Activated CD8-positive, alpha-beta memory T cell treated with anti-CD3 and anti-CD28 coated beads, Interleukin-2, amount 50 U/mL, for 4 hours (primary cell): ENCODE measurements at regions not wholly inside any gene's neighbourhood (a gene's known extent, or its start where the extent isn't known, plus 50 kb on each side); places are given as distances from the start of the nearest gene placed in this dataset.

Experiments
- DNase-seq: peaks from one replicate; pipeline ENCODE4 v3.0.0-alpha.2; 2020

DNA sequence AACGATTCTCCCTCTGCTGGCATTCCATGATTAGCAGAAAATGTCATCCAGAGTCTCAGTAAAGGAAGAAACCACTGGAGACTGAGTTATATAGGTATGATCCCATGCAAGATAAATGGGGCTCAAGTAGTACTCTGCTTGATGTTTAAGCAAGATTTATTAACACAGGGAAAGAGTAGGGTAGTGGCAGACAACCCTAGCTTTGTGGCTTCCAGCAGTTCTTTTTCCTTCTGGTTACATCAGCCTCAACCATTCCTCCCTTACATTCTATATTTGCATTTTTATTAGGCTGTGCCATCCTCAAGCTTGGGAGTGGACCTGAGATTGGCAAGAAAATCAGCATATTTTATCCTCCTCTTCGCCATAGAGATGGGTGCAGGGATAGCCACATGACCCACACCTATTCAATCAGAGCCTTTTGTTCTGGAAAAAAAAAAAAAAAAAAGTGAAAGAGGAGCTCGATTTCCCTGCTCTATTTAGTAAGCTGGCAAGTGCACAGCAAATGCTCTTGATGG lies 402.1 kb downstream of the ZNF536 start:
- no peak for DNase-seq

DNA sequence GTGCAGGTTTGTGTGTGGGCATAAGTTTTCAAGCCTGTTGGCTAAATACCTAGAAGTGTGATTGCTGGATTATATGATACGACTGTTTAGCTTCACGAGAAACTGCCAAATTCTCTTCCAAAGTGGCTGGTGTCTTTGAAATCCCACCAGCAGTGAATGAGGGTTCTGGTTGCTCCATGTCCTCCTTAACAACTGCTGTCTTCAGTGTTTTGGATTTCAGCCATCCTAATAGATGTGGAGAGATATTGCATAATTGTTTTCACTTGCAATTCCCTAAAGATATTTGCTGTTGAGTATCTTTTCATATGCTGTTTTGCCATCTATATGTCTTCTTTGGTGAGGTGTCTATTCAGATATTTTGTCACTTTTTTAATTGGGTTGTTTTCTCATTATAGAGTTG lies 390.5 kb downstream of the ZNF536 start:
- no peak for DNase-seq

DNA sequence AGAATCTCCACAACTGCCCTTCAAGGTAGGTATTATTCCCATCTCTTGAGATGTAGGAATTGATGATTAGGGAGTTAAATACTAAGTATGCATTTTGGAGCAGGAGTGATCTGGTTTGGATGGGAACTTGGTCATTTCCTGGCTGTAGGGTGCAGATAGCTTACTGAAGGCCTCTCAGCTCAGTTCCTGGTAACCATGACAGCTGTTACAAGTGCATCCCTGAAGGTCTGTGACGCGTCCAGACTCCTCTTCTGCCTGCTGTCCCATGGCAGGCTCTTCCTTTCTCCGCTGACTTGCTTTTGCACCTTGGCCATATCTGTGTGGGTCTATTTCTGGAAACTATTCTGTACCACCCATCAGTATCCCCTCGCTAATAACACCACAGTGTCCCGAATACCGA lies 387.8 kb downstream of the ZNF536 start:
- DNase-seq = no peak

DNA sequence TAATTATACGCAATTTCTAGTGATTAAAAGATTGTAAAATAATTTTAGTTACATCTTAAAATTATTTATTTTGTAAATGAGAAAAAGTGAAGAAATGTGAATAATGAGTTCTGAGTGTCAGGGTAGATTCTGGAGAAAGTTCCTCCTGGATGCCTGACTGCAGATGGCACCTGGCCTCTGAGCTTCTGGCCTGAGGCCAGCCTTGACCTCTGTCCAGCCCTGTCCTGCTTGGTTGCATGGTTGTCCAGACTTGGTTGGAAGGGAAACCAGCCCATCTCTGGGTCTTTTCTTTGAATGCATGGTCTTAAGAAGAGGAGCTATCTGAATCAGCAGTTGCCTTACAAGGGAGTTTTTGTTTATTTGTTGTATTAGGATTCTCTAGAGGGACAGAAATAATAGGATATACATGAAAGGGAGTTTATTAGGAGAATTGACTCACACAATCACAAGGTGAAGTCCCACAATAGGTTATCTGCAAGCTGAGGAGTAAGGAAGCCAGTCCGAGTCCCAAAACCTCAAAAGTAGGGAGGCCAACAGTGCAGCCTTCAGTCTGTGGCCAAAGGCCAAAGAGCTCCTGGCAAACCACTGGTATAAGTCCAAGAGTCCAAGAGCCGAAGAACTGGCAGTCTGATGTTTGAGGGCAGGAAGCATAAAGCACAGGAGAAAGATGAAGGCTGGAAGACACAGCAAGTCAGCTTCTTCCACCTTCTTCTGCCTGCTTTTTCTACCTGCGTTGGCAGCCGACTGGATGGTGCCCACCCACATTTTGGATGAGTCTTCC lies 385.8 kb downstream of the ZNF536 start:
- no peak for DNase-seq

DNA sequence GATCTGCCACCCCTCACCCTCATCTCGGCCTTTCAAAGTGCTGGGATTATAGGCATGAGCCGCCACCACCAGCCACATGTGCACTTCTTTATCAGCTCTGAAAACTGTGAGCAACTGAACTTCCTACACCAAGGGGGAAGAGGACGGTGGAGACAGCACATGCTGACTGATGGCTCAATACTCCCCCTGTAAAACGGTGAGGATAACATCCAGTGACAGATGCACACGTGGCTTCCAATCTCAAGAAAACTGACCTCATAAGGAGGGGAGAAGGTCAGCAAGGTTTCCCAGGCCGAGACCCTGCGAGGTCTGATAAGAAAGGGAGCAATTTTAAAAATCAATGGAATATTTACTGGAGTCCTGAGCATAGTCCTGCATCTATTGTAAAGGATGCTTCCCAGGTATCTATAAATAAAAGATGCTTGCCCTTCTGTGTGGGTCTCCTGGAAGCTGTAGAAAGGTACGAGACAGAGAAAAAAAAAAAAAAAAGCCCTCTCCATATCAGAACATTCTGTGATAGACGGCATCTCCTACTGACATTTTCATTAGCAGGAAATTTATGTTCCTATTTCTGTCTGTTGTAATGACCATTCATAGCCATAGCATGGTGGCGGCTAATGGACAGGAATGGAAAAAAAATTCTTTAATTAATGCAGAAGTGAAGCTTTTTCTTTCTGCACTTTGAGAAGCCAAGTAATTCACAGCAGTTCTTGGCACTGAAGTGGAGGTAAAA lies 385.1 kb downstream of the ZNF536 start:
- DNase-seq = no peak

DNA sequence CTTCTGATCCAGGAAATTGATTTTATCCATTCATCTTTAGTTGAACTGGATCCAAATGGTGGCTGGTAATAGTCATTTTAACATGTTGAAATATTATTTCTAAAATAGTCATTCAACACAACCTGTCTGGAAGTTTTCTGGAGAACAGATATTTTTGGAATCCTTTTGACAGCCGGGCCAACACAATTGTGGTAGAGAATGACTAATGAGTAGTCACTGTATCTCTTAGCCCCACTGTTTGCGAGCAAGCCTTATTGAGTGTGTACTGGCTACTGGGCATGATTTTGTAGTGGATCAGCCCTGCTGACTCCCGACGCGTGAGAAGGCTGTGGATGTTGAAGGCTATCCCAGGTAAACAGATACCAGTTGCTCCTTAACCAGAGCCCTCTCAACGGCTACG lies 383.4 kb downstream of the ZNF536 start:
- no peak for DNase-seq

DNA sequence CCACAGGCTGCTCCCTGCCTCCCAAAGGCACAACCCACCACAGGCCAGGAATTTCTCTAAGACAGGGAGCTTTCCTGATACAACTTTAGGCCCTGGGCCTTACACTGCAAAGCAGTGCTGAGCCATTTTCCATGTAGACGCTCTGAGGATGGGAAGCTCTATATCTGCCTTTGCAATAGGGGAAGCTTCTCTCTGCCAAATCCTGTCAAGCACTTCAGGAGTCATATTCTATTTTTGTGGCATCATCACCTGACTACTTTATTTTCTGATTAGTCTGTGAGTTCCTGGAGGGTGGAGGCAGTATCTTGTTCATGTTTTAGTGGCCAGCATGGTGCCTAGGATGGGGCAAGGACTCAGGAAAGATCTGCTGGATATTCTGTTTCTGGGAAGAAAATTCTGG lies 382.0 kb downstream of the ZNF536 start:
- DNase-seq = no peak

DNA sequence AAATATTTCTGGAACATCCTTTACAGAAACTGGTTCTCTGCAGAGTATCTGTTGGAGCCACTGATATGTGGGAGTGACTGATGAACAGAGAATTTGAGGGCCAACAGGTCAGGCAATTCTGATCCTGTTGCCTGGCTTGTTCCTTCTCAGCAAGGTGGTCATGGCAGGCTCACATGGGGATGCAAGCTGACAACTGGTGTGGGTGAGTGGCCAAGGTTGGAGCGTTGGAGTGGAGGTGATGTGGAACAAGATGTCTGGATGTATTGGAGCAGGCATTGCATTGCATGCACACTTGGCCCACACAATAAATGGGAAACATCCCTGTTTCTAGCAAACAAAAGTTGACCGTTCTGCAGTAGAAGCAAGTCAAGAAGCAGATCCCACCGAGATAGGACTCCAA lies 380.7 kb downstream of the ZNF536 start:
- DNase-seq = no peak

DNA sequence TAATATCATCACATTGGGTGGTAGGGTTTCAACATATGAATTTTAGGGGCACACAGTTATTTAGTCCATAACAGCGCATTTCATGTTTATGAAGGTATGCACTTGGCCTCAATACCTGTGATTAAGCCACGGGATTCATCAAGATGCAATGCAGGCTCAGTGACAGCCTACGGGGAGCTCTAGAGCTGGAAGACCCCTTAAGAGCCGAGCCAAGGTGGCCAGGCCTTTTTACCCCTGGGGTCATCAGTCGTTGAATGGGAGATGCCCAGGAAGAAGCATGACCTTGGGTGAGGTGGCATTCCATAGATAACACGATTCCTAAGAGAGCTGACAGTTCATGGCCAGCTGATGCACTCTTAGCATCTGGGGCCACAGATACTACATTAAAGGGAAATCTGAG lies 380.0 kb downstream of the ZNF536 start:
- DNase-seq = no peak

DNA sequence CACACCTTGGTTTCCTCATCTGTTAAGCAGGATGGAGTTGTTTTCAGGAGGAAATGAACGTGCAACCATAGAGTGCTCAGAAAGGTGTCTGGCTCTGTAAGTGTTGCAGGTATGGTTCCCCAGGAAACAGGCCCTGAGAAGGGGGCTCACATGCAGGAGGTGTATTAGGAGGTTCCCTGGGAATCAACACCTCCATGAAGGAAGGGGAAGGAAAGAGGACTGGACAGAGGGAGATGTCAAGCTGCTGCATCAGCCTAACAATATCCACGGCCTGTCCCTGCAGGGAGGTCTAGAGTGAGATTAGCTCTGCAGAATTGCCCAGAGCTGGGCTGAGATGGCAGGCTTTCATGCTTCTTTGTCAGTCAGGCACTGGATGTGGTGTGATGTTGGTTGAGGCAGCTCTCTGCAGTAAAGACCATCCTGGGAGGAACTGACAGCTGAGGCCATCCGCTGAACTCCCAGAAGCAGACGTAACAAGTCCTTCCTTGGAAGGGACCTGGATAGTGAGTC lies 373.3 kb downstream of the ZNF536 start:
- no peak for DNase-seq

DNA sequence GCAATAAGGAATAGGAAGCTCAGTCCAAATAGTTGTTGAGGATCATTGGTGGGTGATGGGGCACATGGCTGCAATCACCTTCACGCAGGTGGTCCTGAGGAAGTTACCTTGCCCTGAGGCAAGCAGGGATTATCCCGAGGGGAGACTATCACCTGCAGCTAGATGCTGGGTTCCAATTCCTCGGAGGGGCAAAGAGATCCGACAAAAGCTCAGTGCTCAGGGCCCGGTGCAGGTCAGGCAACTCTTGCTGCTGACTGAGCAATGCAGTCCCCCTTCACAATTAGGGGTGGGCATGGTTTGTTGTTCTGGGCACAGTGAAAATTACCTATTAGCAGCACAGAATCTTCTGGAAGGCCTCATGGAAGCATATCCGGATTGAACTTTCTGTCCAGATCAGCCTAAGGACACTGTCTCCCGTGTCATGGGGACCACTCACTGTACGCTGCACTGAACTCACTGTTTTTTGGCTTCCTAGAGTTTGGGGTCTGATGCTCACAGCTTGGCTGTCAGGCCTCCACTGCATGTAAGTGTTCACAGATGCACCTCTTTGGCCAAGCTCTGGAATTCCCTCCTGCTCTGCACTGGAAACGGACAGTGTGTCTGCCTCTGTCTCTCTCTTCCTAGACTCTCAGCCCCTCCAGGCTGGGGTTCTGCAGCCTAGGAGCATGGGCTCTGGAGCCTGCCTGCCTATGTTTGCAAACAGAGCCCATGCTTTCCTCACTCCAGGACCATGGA lies 372.7 kb downstream of the ZNF536 start:
- no peak for DNase-seq

DNA sequence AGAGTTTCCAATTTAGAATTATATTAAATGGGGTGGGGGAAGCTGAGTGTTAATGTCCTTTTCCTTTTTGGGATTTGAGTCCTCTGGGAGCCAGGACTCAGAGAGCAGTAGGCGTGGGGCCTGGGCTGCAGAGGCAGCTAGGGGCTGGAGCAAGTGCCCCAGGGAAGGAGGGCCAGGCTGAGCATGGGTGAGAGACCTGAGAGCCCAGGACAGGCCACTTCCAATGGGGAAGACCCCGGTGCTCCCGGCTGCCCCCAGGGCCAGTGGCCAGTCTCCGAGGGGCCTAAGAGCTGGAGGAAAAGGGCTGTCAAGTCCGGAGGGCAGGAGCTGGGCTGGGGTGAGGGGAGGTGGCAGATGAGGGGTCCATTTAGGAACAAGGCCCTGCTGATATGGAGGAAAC lies 371.5 kb downstream of the ZNF536 start:
- no peak for DNase-seq

DNA sequence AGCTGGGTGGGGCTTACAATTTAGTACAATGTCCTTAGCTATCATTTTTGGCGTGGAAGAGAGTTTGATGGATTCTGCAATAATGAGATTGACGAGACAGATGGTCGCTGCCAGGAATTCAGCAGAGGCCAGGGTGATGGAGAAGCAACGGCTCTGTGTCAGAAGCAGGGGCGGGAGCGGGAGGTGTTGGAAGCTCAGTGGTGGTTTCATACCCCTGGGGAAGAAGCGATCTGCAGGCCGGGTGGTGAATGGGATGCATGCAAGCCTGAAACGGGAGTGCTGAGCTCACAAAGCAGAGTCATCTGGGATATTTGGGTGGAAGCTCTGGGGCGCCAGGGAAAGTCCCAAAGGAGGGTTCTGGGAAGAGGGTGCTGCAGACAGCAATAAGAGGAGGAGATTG lies 370.8 kb downstream of the ZNF536 start:
- DNase-seq = no peak

DNA sequence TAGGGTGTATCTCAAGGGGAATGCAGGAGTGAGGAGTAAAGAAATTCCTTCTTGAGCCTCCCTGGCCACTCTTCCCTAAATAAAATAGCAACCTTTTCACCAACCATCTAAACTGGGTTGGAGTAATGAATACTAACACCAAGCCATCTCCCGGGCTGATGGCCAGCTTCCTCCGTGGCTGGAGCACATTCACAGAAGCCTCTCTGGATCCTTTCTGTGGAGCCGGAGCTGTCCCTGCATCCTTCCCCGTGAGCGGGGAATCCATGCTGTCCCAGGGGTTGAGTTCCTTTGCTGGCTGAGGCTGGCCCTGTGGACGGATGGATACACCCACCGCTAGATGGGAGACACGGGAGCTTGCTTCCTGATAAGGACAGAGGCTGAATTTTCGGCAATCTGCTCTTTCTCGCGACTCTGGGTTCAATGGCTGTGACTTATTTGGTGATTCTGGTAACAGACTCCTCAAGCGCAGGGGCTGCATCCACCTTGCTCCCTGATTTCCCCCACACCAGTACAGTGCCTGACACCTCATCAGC lies 370.3 kb downstream of the ZNF536 start:
- DNase-seq = no peak

DNA sequence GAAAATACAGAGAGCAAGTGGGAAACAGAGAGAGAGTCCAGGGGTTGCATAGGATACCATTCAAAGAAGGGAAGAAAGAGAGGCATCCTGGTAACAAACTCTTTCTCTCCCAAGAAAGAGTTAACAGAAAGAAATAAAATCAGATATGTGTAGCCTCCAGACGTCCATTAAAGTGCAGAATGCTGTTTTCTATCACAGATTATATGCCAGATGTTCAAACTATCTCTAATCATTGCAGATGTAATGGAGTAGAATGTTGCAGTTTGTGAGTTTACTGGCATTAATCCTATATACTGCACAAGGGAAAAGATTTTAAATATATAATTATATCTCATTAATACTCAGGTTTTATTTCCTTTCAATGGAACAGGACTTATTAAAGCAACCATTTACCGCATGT lies 369.4 kb downstream of the ZNF536 start:
- no peak for DNase-seq

DNA sequence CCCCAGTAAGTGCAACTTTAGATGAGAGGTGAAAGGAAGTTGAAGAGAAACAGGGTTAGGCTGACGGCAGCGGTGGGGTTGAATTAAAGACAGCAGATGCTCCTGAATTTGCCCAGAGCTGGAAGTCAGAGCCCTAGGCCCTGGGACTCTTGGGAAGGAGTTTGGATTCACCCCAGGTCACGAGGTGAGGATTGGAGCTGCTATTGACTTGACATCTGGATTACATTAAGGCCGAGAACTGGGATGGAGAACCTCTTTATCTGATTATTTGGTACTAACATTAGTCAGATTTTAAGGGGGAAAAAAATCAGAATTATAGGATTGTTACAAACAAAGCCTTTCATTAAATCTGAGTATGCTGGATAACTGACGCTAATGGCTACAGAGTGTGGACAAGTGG lies 367.2 kb downstream of the ZNF536 start:
- DNase-seq = no peak

DNA sequence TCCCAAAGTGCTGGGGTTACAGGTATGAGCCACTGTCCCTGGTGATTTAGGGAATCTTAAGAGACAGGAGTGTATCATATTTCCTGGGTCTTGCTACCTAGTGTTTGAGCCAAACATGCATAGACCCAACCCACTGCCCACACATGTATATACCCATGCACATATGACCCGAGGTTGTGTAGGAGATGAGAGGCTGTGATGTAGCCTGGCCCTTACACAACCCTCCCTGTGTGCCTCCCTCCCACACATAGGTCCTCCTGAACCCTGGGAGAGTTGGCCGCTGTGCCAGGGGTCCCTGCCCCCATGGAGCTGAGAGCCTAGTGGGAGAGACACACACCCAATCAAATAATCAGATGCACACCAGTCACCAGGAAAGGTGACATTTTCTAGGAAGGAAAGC lies 365.9 kb downstream of the ZNF536 start:
- DNase-seq = no peak

DNA sequence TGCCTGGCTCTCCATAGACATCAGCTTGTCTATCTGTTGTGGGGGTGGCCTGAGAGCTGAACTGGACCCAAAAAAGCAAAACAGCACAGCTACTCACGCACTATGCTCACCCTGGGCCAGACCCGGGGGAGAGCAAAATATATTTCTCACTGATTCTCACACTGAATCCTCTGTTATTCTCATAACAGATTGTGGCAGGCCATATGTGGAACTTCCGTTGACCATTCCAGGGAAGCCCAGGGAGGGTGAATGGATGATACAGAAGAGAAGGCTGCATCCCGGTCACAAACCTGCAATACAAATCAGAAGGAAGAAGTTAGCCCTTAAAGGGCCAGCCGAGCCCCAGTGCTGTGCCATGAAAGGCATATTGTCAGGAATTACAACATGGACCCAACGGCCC lies 362.5 kb downstream of the ZNF536 start:
- no peak for DNase-seq

DNA sequence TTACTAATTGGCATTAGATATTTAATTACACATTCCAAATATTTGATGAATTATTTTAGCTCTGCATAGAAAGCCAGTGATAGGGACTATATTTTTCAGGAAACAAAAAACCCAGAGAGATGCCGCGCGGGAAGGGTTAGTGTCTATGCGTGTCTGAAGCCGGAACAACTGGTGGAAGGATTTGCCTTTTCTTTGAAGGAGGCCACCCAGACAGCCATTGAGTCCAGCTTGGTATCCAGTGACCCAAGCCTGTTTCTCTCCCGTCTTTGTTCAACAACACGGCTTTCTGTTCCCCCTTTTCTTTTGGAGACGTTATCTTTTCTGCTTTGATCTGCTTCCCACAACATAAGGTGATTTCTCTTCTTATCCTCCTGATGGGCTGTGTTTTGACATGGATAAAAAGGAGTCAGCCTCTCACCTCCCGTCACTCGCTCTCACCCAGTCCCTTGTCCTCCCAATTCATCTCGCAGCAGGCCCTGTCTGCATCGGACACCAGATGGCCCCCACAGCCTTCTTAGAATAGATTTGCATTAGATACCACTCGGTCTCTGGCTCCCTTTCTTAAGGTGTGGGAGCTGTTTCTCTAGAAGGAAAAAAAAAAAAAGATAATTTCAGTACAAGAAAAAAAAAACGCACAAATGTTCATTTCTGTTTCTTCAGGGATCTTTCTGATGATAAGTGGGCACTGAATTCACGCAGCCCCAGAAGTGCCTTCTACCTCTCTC lies 361.8 kb downstream of the ZNF536 start:
- DNase-seq = no peak

DNA sequence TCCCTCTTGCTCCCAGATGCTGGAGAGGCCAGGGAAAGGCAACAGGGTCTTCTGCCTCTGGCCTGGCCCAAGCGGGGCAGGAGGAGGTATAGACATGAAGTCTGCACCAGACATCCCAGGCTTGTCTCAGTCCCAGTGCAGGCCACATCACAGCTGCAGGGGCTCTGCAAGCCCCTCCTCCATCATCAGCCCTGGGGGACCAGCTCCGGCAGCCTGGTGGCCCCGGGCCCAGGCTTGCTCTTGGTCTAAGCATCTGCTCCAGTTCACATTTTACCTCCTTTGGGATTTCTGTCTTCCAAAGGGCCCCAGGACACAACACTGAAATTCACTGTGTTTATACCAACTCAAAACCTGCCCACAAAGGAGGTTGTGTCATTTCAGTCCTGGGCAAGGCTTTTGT lies 359.4 kb downstream of the ZNF536 start:
- no peak for DNase-seq

DNA sequence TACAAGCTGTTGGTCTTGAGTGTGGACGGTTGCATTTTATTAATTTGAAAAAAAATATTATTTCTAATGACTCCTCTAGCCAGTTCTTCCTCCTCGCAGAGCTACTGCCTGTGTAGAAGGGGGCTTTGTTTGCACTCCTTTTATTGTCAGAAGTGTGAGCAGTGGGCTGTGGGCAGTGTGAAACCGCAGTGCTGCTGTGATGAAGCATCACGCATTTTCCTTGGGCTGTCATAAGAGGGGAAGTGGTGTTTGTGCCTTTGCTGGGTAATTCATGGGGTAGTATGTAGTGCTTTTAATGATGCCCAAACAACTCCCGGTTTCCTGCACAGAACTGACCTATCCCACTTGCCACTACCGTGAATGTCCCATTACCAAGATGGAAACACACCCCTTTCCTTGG lies 357.3 kb downstream of the ZNF536 start:
- no peak for DNase-seq

DNA sequence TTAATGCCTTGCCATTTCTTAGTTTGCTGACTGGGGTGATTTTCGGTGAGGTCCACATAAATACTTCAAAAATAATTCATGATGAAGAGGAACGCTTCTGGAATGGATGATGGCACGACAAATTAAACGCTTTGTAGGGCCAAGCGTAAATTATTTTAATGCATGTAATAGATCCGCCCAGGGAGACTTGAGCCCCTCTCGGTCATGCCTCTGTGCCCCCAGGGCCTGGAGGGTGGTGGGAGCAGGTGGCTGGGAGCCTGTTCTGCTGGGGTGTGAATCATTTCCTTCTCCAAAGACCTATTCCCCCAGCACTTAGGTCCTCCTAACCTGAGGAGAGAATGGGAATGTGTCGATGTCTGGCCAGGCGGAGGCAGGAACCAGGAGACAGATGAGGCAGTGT lies 350.6 kb downstream of the ZNF536 start:
- no peak for DNase-seq

DNA sequence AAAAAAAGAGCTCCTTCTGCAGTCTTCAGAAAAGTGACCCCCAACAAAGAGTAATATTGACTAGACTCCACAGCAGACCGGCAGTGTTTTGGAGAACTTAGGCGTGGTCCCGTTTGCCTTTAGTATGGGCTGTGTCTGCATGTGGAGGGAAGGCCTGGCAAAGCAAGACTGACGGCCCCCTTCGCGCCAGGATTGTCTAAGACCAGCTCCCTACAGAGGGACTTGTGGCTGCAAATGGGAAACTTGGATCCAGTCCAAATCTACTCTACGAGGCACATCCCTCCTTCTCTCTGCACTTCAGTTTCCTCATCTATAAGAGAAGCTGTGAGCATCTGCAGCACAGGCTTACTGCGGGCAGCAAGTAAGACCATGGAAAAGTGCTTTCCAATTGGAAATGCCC lies 350.0 kb downstream of the ZNF536 start:
- no peak for DNase-seq
